Right atrium auricular region (tissue), 2 donors: ENCODE measurements at regions not wholly inside any gene's neighbourhood (a gene's known extent, or its start where the extent isn't known, plus 50 kb on each side); places are given as distances from the start of the nearest gene placed in this dataset.
"Not testable (repeated sequence)": the region's sequence is repeated elsewhere in the genome, so short reads cannot be mapped to it uniquely, and the experiment has no call there.

Experiments used
- DNase-seq: peaks from one replicate; pipeline ENCODE4 v3.0.0-alpha.2; 2019; ENCODE audit warnings: low spot score
- H3K27ac ChIP-seq, 2 donors: fragments of 200-600 bp; sonication (generic); 1 replicate in 1 of 2; 2 replicates in 1 of 2; pipeline ENCODE4 v1.5.1; 2016 to 2019
- H3K27me3 ChIP-seq, 2 donors: fragments of 200-600 bp; sonication (generic); one replicate each; pipeline versions ENCODE4 v1.5.1 to v1.6.0; 2017 to 2019
- H3K36me3 ChIP-seq: fragments of 200-600 bp; sonication (generic); one replicate; pipeline ENCODE4 v1.5.1; 2016
- H3K4me1 ChIP-seq, 2 donors: fragments of 200-600 bp; sonication (generic); one replicate each; pipeline versions ENCODE4 v1.5.1 to v1.6.0; 2017 to 2019
- H3K4me3 ChIP-seq, 2 donors: fragments of 200-600 bp; sonication (generic); 1 replicate in 1 of 2; 2 replicates in 1 of 2; pipeline ENCODE4 v1.5.1; 2017 to 2019; ENCODE audit warnings: mild to moderate bottlenecking in 1 of 2, moderate library complexity in 1 of 2
- H3K9me3 ChIP-seq, 2 donors: fragments of 200-600 bp; sonication (generic); one replicate each; pipeline ENCODE4 v1.5.1; 2019
- CTCF ChIP-seq, 2 donors: fragments of 200-600 bp; sonication (generic); IDR thresholded peaks; one replicate each; pipeline ENCODE4 v1.5.1; 2019; ENCODE audit warnings: antibody characterized with exemption in 2 of 2

- Histone ChIP-seq H3K27ac (no peak overlapping the region), H3K27me3 (no peaks in the 10 kb centered on the region), H3K9me3 (peaks cover 0 to 11% of the 10 kb centered on the region in 2 donors), H3K4me3 (no peak overlapping the region), H3K36me3 (no peaks in the 10 kb centered on the region), H3K4me1 (no peaks in the 10 kb centered on the region)
- DNase-seq: no peak
- TF ChIP-seq CTCF (IDR thresholded peaks at IDR 0.05): no peak
Measured at GRCh38 chr1:65554829-65555228, 134.4 kb downstream of the LEPR start.

- Histone ChIP-seq H3K4me1 (no peaks in the 10 kb centered on the region), H3K36me3 (no peaks in the 10 kb centered on the region), H3K27ac (no peak overlapping the region), H3K27me3 (no peaks in the 10 kb centered on the region), H3K9me3 (peaks cover 0 to 11% of the 10 kb centered on the region in 2 donors), H3K4me3 (no peak overlapping the region)
- DNase-seq: no peak
- no peak for TF ChIP-seq CTCF (IDR thresholded peaks at IDR 0.05)
Measured at GRCh38 chr1:65558215-65558614, 137.7 kb downstream of the LEPR start.

GRCh38 chr1:65564493-65564892, 144.0 kb downstream of the LEPR start:
- no peak for DNase-seq
- Histone ChIP-seq H3K27ac (no peak overlapping the region), H3K36me3 (peaks cover 6% of the 10 kb centered on the region), H3K9me3 (no peaks in the 10 kb centered on the region), H3K4me3 (no peak overlapping the region), H3K27me3 (no peaks in the 10 kb centered on the region), H3K4me1 (no peaks in the 10 kb centered on the region)
- TF ChIP-seq CTCF (IDR thresholded peaks at IDR 0.05): no peak

GRCh38 chr1:65568285-65568684, 147.8 kb downstream of the LEPR start:
- TF ChIP-seq CTCF (IDR thresholded peaks at IDR 0.05): no peak
- Histone ChIP-seq H3K27me3 (no peaks in the 10 kb centered on the region), H3K9me3 (no peaks in the 10 kb centered on the region), H3K27ac (no peak overlapping the region), H3K36me3 (peaks cover 6% of the 10 kb centered on the region), H3K4me3 (no peak overlapping the region), H3K4me1 (no peaks in the 10 kb centered on the region)
- DNase-seq: no peak

- H3K9me3 ChIP-seq: no peaks in the 10 kb centered on the region
- no peak overlapping the region for H3K4me3 ChIP-seq
- no peaks in the 10 kb centered on the region for H3K4me1 ChIP-seq
- no peaks in the 10 kb centered on the region for H3K27me3 ChIP-seq
- no peak overlapping the region for H3K27ac ChIP-seq
- no peak for DNase-seq
- no peaks in the 10 kb centered on the region for H3K36me3 ChIP-seq
- no peak for TF ChIP-seq CTCF (IDR thresholded peaks at IDR 0.05)
Measured at GRCh38 chr1:65572701-65573421, 152.4 kb downstream of the LEPR start.

- H3K4me3 ChIP-seq: no peak overlapping the region
- no peak for TF ChIP-seq CTCF (IDR thresholded peaks at IDR 0.05)
- H3K36me3 ChIP-seq: no peaks in the 10 kb centered on the region
- H3K27ac ChIP-seq: no peak overlapping the region
- no peak for DNase-seq
- no peaks in the 10 kb centered on the region for H3K4me1 ChIP-seq
- no peaks in the 10 kb centered on the region for H3K27me3 ChIP-seq
- H3K9me3 ChIP-seq: no peaks in the 10 kb centered on the region
Measured at GRCh38 chr1:65577278-65577677, 156.8 kb downstream of the LEPR start.

GRCh38 chr1:65577982-65578381, 157.5 kb downstream of the LEPR start:
- not testable (repeated sequence) for H3K27ac ChIP-seq, H3K9me3 ChIP-seq, H3K4me1 ChIP-seq, H3K4me3 ChIP-seq, H3K27me3 ChIP-seq, H3K36me3 ChIP-seq, DNase-seq
